ENCODE measurements at regions not wholly inside any gene's neighbourhood (a gene's known extent, or its start where the extent isn't known, plus 50 kb on each side); places are given as distances from the start of the nearest gene placed in this dataset.

GRCh38 chr11:119489087-119489486, 66.1 kb upstream of the THY1 start:
- FAIRE-seq, result no peak

DNA sequence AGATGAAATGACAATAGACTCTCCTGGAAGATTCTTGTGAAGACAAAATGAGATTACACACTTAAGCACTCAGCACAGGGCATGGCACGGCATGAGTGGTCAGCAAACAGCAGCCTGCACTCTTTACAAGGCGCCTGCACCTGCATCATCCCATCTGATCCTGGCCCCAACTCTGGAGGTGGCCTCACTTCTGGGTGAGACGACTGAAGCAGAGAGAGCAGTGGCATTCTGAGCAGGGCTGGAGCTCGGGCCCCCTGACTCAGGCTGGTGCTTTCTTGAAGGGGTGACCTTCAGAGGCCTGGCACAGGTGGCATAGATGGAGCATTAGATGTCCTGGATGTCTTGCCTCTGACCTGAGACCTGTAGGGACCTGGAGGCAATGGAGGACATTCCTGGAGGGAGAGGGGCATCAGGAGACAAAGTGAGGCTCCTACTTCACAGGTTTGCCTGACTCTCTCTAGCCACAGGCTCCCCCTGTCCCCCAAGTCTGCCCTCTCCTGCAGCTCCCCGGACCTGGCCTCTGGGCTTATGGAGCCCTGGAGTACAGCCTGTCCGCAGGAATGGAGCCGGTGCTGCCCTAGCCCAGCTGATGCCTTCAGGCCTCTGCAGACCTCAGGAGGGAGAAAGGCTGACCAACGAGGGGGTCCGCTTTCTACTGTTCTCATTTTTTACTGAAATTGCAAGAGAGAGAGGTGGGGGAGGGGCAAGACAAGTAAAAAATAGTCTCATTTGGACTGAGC, 65.5 kb upstream of the THY1 start:
- FAIRE-seq, result no peak

- no peak for FAIRE-seq
These were observed 63.8 kb upstream of the THY1 start for GRCh38 chr11:119486691-119487259.

GRCh38 chr11:119486016-119486415, 63.0 kb upstream of the THY1 start:
- FAIRE-seq, result no peak

DNA sequence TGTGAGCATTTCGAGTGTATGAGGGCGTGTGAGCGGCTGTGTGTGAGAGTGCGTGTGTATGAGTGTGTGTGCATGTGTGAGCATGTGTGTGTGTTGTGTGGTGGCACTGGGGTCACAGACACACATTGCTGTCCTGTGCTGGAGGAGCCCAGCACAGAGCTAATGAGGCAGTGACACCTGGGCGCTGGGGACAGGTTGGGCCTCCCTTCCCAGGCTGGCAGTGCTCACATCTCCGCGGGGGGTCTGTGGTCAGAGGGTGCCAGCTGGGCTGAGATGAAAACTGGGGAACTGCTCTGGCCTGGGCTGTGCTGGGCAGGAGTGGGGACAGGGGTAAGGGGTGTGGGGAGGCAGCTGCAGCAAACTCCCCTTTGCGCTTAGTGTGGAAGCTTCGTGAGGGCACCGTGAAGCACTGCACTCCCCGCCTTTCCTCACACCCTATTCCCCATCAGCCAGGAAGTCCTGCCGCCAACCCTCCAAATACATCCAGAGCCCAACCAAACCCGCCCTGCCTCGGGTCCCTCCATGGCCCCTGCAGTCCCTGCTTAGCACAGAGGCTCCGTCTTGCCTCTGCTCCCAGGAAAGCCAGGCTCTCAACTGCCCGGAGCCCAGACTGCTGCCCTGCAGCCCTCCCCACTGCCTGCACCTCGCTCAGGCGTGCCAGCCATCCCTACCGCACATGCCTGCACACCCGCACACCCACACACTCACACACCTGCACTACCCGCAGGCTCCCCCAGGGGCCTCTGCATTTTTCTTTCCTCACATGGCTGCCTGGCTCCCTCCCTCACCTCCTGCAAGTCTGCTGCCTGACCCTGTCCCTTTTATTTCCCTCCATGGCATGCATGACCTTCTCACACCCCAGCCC, 62.0 kb upstream of the THY1 start:
- no peak for FAIRE-seq

DNA sequence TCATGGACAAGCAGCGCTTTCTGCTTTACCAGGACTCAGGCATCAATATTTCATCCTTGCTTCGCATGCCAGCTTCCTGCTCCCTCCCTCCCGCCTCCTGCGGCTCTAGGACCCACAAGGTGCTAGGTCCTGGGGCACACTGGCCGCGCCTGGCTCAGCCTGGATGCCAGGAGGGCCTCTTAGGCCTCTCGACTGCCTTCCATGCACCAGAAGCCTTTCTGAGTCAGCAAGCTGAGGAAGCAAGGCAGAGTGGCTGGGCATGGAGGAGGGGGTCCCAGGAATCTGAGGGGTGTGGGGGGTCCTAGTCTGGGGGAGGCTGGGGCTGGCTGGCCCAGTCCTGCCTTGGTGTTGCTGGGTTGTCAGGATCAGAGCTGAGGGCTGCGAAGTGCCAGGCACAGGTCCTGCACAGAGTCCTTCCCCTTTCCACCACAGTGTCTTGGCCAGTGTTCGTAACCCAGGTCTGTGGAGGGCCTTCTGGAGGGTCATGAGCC, 61.0 kb upstream of the THY1 start:
- FAIRE-seq, result no peak

- no peak for FAIRE-seq
These were observed 60.4 kb upstream of the THY1 start for GRCh38 chr11:119483341-119483880.

DNA sequence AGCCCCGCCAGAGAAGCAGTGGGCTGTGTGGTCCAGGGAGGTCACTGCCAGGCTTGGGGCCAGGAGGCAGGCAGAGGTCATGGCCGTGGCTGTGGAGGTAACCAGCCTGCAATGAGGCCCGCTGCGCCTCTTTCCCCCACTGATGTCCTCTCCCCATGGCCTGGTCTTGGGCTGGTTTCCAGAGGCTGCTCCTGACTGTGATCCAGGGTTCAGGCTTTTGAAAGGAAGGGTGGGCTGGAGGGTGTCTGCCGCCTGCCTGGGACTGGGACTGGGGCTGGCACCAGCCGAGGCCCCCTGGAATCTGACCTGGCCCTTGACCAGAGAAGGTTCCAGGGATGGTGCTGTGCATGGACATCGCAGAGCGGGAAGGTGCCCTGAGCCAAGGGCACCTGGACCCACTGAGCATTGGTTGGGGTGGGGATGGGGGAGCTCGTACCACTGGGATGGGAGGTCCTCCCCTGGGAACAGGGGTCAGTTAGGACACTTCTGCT, 59.6 kb upstream of the THY1 start:
- no peak for FAIRE-seq

- no peak for FAIRE-seq
These were observed 58.9 kb upstream of the THY1 start for GRCh38 chr11:119481667-119482400.

- FAIRE-seq, result peak; percentile 55
These were observed 58.2 kb upstream of the THY1 start for GRCh38 chr11:119481021-119481666.

- FAIRE-seq, result no peak
These were observed 57.5 kb upstream of the THY1 start for GRCh38 chr11:119480380-119481020.

DNA sequence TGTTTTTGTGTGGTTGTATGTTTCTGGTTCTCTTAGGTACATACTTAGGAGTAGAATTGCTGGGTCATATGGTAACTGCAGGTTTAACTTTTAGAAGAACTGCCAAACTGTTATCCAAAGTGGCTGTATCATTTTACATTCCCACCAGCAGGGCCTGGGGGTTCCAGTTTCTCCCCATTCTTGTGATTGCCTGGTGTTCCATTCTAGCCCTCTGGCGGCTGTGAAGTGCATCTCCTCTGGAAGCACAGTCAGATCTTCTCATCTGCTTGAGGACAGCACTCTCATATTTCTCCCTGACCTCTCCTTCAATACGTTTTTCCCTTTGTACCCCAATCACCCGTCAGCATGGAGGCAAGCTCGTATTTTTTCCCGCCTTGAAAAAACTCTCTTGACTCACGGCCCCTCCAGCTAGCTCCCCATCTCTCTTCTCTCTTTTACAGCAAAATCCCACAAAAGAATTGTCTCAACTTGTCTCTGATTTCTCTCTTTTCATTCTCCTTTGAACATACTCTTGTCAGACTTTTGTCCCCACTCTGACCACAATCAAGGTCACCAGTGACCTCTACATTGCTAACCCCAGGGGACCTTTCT, 56.8 kb upstream of the THY1 start:
- no peak for FAIRE-seq

DNA sequence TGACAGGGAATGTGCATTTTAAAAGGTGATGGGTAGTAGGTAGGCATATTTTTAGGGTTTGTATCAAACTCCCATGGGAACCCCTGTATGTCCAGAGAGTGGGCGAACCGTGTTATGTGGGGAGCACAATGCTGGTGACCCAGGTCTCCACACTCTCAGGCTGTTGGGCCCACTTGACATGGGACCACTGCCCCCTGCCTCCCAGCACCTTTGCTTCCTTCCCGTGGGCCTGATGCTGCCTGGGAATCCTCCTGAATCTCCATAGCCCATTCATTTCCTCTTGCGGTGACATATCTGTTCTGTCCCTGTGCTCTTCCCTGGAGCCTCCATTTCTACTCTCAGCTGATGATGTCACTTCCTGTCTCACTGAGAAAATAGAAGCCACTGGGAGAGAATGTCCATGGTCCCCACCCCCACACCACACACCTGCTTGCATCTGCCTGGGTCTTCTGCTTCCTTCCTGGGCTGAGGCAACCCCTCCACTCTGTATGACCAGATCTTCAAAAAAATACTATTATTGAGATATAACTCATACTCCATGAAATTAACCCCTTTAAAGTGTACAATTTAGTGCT, 55.8 kb upstream of the THY1 start:
- FAIRE-seq, result no peak

GRCh38 chr11:119476666-119477331, 53.8 kb upstream of the THY1 start:
- FAIRE-seq, result no peak

GRCh38 chr11:119476038-119476437, 53.1 kb upstream of the THY1 start:
- no peak for FAIRE-seq

DNA sequence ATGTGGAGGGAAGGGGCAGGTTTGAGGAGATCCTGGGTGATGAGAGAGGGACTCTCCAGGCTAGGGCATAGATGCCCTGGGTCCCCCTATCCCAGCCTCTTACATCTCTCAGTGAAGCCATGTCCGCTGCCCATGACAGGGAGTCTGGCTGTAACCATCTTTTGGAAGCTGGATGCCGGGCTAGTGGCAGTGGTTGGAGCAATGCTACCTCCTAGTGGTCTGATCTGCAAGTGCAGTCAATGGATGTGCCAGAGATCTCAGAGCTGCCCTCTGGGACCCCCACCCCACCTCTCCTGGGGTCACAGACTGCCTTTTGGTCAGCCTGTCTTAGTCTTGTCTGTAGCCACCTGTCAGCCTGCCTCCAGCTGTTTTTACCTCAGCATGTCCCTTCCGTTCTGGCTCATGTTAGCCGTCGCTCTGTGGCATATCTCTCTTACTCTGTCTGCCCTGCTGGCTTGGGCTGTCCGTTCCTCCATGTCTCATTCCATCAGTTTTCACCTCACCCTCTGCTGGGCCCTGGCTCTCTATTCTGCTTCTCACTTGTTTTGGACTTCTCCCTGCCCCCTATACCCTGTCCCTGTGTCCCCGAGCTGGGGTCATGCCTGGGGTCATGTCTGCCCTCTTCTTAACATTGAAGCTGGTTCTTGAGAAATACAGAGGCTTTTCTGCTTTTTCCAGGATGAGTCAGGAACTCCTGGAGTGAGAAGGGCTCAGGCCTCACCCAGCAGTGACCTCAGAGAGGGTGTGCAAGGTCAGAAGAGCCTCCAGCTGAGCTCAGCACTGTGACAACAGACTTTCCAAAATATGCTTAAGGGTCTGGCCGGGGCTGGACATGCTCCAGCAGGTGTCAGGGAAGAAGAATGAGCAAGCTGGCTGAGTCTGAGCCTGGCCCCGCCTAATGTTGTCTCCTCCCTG, 52.0 kb upstream of the THY1 start:
- FAIRE-seq, result no peak

GRCh38 chr11:119473901-119474681, 51.1 kb upstream of the THY1 start:
- FAIRE-seq, result no peak

DNA sequence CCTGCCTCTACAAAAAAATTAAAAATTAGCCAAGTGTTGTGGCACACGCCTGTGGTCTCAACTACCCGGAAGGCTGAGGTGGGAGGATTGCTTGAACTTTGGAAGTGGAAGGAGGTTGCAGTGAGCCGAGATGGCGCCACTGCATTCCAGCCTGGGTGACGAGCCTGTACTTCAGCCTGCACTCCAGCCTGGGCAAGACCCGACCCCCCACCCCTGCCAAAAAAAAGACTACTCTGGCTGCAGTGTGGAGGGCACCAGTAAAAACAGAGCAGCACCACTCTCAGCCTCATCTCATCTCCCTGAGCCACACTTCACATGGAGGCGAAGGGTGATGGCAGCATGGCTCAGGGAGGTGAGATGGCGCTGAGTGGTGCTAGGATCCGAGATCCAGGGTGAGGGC, 50.3 kb upstream of the THY1 start:
- no peak for FAIRE-seq

All from islet of Langerhans (tissue), 1 donor.